ENCODE measurements at regions not wholly inside any gene's neighbourhood (a gene's known extent, or its start where the extent isn't known, plus 50 kb on each side); places are given as distances from the start of the nearest gene placed in this dataset.
A peak's percentile ranks its signal among the peaks of the same experiment; 100 is the strongest.

DNA sequence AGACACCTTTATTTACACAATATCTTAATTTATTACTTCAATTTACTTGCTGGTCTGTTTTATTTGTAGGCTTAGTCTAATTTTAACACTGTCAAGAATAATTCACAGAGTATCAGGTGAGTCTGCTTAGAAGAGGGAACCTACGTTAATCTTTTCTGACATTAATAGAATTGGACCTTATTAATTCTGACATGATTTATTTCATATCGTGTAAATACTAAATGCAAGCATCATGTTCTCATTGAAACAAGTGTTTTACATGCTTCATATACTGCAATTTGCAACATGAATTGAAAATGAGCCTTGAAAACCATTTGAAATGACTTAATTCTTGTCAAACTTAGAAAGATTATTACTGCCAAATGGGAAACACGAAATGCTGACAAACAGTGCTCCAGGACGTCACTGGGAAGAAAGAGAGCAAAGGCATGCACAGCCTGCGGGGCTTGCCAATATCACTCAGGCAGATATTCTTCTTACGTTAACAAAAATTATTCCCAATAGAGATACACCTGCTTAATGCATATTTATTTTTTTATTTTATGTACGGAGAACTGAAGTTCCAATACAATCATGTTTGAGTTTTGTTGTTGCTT lies 282.0 kb upstream of the AKR1E2 start:
- TF ChIP-seq FOXM1 (IDR thresholded peaks at IDR 0.05; ENCODE audit: borderline replicate concordance, low read depth) (no peak), EP300 (IDR thresholded peaks at IDR 0.05; ENCODE audit: borderline replicate concordance) (no peak), NFIC (IDR thresholded peaks at IDR 0.05) (no peak), RAD21 (IDR thresholded peaks at IDR 0.05; ENCODE audit: low read depth) (no peak)
- TF ChIP-seq, protein P1, sequence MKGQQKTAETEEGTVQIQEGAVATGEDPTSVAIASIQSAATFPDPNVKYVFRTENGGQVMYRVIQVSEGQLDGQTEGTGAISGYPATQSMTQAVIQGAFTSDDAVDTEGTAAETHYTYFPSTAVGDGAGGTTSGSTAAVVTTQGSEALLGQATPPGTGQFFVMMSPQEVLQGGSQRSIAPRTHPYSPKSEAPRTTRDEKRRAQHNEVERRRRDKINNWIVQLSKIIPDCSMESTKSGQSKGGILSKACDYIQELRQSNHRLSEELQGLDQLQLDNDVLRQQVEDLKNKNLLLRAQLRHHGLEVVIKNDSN (IDR thresholded peaks at IDR 0.05): no peak

DNA sequence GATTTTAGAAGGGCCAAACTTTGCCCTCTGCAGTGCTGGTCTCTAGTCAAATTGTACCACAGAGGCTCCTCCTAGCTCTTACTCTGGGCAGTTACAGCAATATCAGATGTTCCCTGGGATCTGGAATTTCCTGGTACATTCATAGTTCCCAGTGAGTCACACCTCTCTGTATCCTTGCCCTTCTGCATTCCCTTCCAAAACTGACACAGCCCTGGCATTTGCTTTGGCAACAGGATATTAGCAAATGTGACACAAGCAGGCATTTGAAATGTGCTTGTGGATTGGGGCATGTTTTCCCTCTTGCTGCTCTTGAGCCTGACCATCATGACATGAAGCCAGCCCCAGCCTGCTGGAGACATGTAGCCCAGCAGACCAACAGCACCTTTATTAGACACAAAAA lies 284.7 kb upstream of the AKR1E2 start:
- TF ChIP-seq EP300 (IDR thresholded peaks at IDR 0.05; ENCODE audit: borderline replicate concordance): peak; percentile 35; the same call in 1 of the 2 replicates
- TF ChIP-seq, protein P2, sequence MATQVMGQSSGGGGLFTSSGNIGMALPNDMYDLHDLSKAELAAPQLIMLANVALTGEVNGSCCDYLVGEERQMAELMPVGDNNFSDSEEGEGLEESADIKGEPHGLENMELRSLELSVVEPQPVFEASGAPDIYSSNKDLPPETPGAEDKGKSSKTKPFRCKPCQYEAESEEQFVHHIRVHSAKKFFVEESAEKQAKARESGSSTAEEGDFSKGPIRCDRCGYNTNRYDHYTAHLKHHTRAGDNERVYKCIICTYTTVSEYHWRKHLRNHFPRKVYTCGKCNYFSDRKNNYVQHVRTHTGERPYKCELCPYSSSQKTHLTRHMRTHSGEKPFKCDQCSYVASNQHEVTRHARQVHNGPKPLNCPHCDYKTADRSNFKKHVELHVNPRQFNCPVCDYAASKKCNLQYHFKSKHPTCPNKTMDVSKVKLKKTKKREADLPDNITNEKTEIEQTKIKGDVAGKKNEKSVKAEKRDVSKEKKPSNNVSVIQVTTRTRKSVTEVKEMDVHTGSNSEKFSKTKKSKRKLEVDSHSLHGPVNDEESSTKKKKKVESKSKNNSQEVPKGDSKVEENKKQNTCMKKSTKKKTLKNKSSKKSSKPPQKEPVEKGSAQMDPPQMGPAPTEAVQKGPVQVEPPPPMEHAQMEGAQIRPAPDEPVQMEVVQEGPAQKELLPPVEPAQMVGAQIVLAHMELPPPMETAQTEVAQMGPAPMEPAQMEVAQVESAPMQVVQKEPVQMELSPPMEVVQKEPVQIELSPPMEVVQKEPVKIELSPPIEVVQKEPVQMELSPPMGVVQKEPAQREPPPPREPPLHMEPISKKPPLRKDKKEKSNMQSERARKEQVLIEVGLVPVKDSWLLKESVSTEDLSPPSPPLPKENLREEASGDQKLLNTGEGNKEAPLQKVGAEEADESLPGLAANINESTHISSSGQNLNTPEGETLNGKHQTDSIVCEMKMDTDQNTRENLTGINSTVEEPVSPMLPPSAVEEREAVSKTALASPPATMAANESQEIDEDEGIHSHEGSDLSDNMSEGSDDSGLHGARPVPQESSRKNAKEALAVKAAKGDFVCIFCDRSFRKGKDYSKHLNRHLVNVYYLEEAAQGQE (IDR thresholded peaks at IDR 0.05; ENCODE audit: low read depth): no peak
- TF ChIP-seq NFIC (IDR thresholded peaks at IDR 0.05): no peak
- TF ChIP-seq TEAD4 (IDR thresholded peaks at IDR 0.05): peak; percentile 70
- TF ChIP-seq CEBPB (IDR thresholded peaks at IDR 0.05): no peak
- TF ChIP-seq YY1 (IDR thresholded peaks at IDR 0.05; ENCODE audit: low read depth): no peak
- TF ChIP-seq TAF1 (IDR thresholded peaks at IDR 0.05; ENCODE audit: low read depth): no peak

DNA sequence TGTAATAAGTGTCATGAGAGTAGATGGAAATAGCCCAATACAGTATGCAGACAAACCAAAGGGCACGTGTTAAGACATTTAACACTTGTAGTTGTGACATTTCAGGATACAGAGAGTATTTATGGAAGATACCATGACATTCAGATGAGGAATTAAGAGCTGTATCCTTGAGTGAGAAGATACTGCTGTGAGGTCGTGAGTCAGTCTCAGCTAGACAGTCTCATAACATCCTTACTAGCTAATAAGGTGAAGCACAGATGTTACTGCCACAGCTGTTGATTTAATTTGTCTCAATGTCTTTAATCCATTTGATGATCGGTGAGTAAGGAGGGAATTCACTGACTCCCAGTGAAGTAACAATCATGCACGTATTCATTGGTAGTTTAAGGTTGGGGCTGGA lies 288.0 kb upstream of the AKR1E2 start:
- TF ChIP-seq RAD21 (IDR thresholded peaks at IDR 0.05; ENCODE audit: low read depth) (no peak), CEBPB (IDR thresholded peaks at IDR 0.05) (no peak), FOXM1 (IDR thresholded peaks at IDR 0.05; ENCODE audit: borderline replicate concordance, low read depth) (no peak), EGR1 (IDR thresholded peaks at IDR 0.05) (no peak), NFIC (IDR thresholded peaks at IDR 0.05) (no peak), CREB1 (IDR thresholded peaks at IDR 0.05; ENCODE audit: low read depth) (no peak), EP300 (IDR thresholded peaks at IDR 0.05; ENCODE audit: borderline replicate concordance) (no peak), TCF12 (IDR thresholded peaks at IDR 0.05; ENCODE audit: low read depth) (no peak), TEAD4 (IDR thresholded peaks at IDR 0.05) (no peak), ZBTB7A (IDR thresholded peaks at IDR 0.05; ENCODE audit: low read depth) (no peak), TAF1 (IDR thresholded peaks at IDR 0.05; ENCODE audit: low read depth) (no peak), YY1 (IDR thresholded peaks at IDR 0.05; ENCODE audit: low read depth) (no peak)
- TF ChIP-seq, protein P2 (IDR thresholded peaks at IDR 0.05; ENCODE audit: low read depth): no peak
- TF ChIP-seq, protein P1 (IDR thresholded peaks at IDR 0.05): no peak
- TF ChIP-seq, protein P3, sequence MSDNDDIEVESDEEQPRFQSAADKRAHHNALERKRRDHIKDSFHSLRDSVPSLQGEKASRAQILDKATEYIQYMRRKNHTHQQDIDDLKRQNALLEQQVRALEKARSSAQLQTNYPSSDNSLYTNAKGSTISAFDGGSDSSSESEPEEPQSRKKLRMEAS (IDR thresholded peaks at IDR 0.05): no peak

DNA sequence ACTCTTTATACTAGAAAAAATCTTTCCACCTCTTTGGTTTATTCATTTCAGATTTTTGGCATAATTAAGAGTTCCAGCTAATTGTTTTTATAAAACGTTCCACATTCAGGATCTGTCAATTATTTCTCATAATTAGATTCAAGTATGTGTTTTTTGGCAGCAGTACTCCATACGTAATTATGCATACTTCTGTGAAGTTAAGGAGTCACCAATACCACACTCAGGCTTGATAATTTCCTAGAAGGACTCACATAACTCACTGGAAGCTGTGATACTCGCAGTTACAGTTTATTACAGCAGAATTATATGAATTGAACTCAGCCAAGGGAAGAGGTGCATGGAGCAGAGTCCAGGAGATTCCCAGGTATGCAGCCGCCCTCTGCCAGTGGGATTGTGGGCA lies 290.5 kb upstream of the AKR1E2 start:
- TF ChIP-seq, protein P3 (IDR thresholded peaks at IDR 0.05): no peak
- TF ChIP-seq TCF12 (IDR thresholded peaks at IDR 0.05; ENCODE audit: low read depth) (no peak), RAD21 (IDR thresholded peaks at IDR 0.05; ENCODE audit: low read depth) (no peak), NFIC (IDR thresholded peaks at IDR 0.05) (no peak), TEAD4 (IDR thresholded peaks at IDR 0.05) (no peak), FOXM1 (IDR thresholded peaks at IDR 0.05; ENCODE audit: borderline replicate concordance, low read depth) (no peak), TAF1 (IDR thresholded peaks at IDR 0.05; ENCODE audit: low read depth) (no peak), ZBTB7A (IDR thresholded peaks at IDR 0.05; ENCODE audit: low read depth) (no peak), CREB1 (IDR thresholded peaks at IDR 0.05; ENCODE audit: low read depth) (no peak), YY1 (IDR thresholded peaks at IDR 0.05; ENCODE audit: low read depth) (no peak), EGR1 (IDR thresholded peaks at IDR 0.05) (no peak), CEBPB (IDR thresholded peaks at IDR 0.05) (no peak)
- TF ChIP-seq, protein P1 (IDR thresholded peaks at IDR 0.05): no peak
- TF ChIP-seq, protein P2 (IDR thresholded peaks at IDR 0.05; ENCODE audit: low read depth): no peak

Data from Ishikawa (cell line).